NCI-H460 (cell line): ENCODE measurements at regions not wholly inside any gene's neighbourhood (a gene's known extent, or its start where the extent isn't known, plus 50 kb on each side); places are given as distances from the start of the nearest gene placed in this dataset.
A peak's percentile ranks its signal among the peaks of the same experiment; 100 is the strongest.
"Not testable (repeated sequence)": the region's sequence is repeated elsewhere in the genome, so short reads cannot be mapped to it uniquely, and the experiment has no call there.

Experiments
- DNase-seq: peaks from one replicate; pipeline ENCODE4 v3.0.0-alpha.2; 2016; ENCODE audit warnings: low read depth; ENCODE audit errors: extremely low read depth

DNA sequence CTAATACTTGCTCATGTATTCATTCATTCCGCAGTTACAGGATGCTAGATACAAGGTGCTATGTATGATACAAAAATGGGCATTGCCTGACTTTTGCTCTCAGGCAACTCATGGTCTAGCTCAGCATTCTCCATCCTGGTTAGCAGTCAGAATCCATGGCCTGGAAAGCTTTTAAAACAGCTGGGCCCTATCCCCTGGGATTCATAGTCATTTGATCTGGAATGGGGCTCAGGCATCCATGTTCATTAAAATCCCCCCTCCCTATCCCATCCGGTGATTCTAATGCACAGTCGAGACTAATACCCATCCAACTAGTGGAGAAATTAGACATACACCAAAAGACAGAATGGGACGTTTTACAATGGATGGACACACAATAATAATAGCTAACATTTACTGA, 104.1 kb upstream of the TMEM132E start:
- no peak for DNase-seq

- no peak for DNase-seq
Measured at GRCh38 chr17:34474706-34475105, 104.7 kb upstream of the TMEM132E start.

- no peak for DNase-seq
Measured at GRCh38 chr17:34472363-34472762, 107.0 kb upstream of the TMEM132E start.

DNA sequence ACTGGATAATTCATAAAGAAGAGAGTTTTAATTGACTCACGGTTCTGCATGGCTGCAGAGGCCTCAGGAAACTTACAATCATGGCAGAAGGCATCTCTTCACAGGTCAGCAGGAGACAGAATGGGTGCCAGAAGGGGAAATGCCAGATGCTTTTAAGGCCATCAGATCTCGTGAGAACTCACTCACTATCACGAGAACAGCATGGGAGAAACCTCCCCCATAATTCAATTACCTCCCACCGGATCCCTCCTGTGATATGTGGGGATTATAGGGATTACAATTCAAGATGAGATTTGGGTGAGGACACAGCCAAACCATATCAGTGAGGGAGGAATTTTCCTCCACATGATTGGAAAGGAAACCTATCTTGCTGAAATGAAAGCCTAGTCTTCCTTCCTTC, 108.1 kb upstream of the TMEM132E start:
- not testable (repeated sequence) for DNase-seq

- DNase-seq = no peak
Measured at GRCh38 chr17:34465789-34466188, 102.8 kb upstream of the CCL1 start.

DNA sequence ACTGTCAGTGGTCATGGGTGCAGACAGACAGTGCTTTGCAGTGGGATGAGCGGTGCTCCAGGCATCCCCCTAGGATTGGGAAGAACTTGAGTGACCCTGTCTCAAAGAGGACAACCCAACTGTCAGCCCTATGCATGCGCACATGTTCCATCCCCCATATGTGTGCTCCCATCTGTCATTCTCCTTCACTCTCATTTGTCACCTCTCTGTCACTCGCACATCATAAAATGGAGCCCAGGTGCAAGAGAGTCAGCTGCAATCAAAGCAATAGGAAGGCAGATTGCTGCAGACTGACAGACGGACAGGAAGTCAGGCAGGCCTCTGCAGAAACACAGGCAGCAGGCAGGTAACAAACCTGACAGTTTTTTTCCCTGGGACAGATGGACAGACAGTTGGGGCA, 101.8 kb upstream of the CCL1 start:
- no peak for DNase-seq

GRCh38 chr17:34458266-34458665, 95.2 kb upstream of the CCL1 start:
- DNase-seq = no peak

GRCh38 chr17:34456121-34456520, 93.1 kb upstream of the CCL1 start:
- no peak for DNase-seq

- DNase-seq = no peak
Measured at GRCh38 chr17:34452769-34453168, 89.7 kb upstream of the CCL1 start.

GRCh38 chr17:34451313-34451712, 88.3 kb upstream of the CCL1 start:
- no peak for DNase-seq

- no peak for DNase-seq
Measured at GRCh38 chr17:34447406-34447805, 84.4 kb upstream of the CCL1 start.

DNA sequence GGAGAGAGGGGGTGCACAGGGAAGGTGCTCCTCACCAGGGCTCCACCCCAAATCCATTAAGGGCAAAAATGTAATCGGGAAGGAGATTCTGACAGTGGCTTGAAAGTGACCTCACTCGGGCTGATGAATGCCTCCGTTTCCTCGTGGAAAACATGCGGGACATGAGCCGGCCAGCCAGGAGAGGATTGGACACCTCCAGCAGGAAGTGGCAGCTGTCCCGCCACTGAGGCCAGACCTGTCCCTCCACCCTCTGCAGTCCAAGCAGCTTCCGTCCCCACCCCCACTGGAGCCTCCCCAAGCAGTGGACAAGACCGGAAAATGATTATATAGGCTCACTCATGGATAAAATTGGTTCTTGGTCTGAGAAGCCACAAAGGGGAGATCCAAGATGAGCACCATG, 82.1 kb upstream of the CCL1 start:
- DNase-seq = no peak

DNA sequence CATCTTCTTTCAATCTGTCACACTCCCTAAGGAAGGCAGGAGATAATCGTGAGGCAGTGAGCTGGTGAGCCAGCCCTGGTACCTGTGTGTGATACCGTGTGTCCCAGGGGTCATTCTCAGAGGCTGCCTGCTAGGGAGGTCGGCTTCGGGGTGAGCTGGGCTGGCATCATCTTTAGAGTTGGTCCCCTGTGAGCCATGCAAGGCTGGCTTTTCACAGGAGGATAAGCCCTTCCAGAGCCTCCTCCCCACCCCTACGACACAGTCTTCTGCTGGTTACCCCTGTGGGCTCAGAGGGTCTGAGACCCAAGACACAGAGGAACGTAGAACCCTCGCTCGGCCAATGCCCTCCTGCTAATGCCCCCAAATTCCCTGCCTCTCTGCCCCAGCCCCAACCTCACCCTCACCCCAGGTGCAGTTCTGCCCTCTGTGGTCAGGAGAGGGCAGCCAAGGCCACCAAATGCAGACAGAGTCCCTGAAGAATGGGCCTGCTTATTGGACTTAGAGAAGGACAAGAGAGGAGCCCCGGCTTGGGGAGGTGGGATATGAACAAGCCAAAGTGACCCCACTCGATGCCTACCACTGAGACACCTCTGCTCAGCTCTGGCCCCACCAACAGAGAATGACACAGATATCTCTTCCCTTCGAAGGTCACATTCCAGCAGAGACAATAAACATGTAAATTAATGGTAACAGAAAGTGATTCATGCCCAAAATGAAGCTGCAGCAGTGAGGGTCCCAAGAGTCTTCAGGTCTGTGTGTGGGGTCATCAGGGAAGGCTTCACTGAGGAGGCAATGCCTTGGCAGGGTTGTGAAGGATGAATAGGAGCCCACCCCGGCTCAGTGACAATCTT, 80.8 kb upstream of the CCL1 start:
- DNase-seq = peak; percentile 42

DNA sequence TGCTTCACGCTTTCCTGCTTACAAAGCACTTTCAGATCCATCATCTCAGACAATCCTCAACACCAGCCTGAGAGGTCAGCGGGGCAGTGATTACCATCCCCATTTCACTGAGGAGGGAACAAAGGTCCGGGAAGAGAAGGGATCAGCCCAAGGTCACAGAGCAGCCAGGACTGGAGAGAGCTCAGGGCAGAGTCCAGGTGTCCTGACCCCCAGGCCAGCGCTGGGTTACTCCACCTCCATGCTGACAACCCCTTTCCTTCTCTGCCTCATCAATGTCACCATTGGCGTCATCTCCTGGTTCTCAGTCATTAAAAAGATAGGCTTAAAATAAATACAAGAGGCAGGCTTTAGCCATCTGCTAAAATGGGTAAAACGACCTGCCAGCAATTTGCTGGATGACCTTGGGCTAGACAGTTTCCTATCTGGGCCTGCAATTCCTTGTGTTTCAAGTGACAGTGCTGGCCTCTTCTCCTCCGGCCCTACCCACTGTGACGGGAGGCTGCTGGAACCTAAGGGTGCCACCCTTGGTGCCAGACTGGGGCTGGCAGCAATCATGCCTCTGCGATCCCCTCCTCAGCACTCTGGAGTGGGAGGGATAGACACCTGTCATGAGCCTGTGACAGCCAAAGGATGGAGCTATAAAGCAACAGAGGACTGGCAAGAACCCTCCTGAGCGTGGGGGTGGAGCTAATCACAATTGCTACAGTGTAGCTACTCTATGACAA, 79.5 kb upstream of the CCL1 start:
- DNase-seq = no peak

- DNase-seq = no peak
Measured at GRCh38 chr17:34437188-34437587, 74.2 kb upstream of the CCL1 start.

DNA sequence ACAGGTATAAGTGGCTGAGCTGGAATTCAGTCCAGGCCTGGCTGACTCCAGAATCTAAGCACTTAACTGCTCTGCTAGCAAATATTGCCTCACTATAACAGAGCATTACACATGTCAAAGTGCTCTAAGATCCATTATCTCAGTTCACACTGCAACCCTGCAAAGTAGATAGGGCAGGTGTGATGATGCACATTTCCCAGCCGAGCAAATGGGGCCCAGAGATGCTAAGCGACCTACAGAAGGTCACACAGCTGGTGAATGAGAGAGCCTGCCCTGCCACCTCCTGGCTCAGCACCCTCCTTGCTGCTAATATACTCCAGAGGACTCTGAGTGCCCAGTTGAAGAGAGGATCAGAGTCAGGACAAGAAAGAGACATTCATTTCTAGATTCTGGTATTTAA, 73.6 kb upstream of the CCL1 start:
- no peak for DNase-seq

- no peak for DNase-seq
Measured at GRCh38 chr17:34435182-34435928, 72.3 kb upstream of the CCL1 start.

DNA sequence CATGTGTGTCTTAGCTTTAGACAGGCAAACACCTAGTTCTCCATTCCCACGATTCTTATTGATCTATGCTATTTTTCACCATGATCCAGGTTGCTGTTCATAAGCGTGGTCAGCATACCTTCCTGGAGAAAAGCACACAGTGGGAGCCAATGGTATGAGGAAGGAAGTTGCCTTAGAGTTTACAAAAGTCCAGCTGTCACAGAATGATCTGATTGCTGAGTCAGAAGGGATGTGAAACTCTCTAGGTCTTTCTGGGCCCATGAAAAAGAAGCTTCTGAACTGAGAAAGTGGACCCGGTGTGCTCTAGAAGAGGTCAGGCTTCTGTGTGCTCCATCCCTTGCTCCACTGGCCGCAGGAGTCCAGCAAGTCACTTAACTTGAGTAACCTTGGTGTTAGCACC, 71.0 kb upstream of the CCL1 start:
- no peak for DNase-seq

DNA sequence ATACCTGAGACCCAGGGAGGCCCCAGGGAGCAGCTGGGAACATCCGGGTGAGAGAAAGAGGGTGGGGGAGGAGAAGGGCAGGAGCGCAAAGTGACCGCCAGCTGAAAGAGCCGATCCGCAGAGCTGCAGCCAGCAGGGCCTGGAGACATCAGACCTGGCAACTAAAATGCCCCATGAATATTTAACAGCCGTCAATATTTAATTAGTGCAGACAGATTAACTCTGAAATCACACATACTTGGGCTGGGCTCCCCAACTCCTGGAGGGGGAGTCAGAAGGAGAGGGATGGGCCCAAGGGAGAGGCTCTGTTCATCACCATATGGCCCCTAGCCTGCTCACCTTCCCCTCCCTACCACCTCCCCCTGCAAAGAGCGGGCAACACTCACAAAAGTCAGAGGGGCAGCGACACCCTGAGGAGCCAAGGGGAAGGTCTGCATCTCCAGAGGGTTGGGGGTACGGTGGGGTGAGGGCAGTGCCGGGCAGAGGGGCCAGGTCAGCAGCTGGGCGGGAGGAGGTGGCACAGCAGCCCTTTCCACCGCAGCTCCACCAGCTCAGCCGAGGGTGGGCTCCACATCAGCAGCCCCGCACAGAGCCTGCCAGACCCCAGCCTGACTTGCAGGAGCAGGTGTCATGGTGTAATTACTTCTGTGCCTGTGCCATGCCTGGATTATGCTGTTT, 61.9 kb upstream of the CCL1 start:
- DNase-seq = no peak

DNA sequence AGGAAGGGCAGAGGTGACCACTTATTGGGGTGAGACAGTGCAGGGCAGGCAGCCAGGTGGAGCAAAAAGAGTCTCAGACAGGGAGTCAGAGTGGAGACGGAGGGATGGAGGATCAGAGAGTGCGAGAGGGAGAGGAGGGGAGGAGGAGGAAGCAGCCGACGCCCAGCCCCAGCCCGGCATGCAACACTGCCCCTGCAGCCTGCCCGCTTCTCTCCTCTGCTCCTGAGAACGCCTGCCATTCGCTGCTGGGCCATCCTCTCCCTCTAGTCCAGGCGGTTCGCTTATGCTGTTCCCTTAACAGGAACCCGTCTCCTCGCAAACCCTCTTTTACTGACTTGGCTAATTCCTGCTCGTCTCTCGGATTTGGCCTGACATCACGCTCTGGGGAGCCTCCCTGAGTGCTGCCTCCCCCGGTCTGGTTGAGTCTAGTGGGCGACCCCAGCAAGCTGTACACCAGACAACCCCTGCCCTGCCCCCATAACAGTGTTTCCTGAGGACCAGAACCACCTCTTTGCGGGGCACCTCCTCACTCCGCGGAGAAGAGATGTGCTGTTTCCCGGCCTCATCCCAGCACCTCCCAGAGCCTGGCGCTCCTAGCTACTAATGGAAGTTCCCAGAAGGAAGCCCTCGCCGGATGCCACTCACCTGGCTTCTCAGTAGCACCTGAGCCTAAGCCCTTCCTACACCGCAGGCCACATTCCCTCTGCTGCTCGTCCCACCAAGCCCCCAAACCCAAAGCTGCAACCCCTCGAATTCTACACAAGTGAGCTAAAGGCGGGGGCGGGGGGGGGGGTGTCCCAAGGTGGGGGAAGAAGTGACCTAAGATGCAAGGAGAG, 61.2 kb upstream of the CCL1 start:
- DNase-seq = no peak
